ENCODE measurements at regions not wholly inside any gene's neighbourhood (a gene's known extent, or its start where the extent isn't known, plus 50 kb on each side); places are given as distances from the start of the nearest gene placed in this dataset.

DNA sequence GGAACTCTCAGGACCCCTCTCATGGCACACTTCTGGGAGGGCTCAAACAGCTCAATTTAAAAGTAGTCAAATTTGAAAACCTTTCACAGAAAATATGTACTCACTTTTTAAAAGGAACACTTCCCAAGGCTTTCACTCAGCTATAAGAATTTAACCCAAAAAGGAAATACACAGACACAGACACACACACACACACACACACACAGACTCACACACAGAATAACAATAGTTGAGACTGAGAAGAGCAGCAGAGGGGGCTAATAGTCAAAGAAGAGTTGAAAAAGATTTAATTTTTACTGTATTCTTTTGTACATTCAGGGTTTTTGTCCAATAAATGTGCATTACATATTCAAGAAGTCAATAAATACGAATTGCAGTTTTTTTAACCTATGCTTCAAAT lies 211.4 kb downstream of the HACE1 start:
- TF ChIP-seq EP300 (IDR thresholded peaks at IDR 0.05), result no peak
- TF ChIP-seq, protein P1, sequence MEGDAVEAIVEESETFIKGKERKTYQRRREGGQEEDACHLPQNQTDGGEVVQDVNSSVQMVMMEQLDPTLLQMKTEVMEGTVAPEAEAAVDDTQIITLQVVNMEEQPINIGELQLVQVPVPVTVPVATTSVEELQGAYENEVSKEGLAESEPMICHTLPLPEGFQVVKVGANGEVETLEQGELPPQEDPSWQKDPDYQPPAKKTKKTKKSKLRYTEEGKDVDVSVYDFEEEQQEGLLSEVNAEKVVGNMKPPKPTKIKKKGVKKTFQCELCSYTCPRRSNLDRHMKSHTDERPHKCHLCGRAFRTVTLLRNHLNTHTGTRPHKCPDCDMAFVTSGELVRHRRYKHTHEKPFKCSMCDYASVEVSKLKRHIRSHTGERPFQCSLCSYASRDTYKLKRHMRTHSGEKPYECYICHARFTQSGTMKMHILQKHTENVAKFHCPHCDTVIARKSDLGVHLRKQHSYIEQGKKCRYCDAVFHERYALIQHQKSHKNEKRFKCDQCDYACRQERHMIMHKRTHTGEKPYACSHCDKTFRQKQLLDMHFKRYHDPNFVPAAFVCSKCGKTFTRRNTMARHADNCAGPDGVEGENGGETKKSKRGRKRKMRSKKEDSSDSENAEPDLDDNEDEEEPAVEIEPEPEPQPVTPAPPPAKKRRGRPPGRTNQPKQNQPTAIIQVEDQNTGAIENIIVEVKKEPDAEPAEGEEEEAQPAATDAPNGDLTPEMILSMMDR (IDR thresholded peaks at IDR 0.05), result no peak
- no peak for TF ChIP-seq POLR2A (IDR thresholded peaks at IDR 0.05)
- no peak overlapping the region for H3K27ac ChIP-seq
- H3K27me3 ChIP-seq, result no peaks in the 10 kb centered on the region
- H3K36me3 ChIP-seq, result no peaks in the 10 kb centered on the region
- no peaks in the 10 kb centered on the region for H3K4me1 ChIP-seq
- no peak for DNase-seq (ENCODE audit: low spot score in 2 of 2)
- 86 to 87% methylated on average over 1 of the region's 1 CpG for WGBS, 2 donors
- no peaks in the 10 kb centered on the region for H3K9me3 ChIP-seq
- H3K4me3 ChIP-seq, result no peak overlapping the region

DNA sequence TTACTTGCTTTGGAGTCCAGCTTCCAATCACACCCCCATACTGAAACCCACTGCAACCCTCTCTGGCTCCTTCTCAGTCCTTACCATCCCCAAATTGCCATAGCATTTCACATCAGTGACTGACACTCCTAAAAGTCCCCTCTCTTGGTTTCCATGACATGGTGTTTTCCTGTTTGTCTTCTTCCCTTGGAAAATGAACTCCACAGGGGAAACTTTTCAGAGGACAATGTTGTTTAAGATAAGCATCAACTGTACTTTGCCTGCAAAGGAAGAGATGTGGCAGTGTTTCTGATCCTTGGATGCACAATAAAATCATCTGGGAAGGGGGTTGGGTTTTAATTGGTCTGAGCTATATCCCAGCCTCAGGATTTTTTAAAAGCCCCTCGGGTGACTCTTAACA lies 214.9 kb downstream of the HACE1 start:
- Histone ChIP-seq H3K4me3 (no peak overlapping the region), H3K36me3 (no peaks in the 10 kb centered on the region), H3K9me3 (no peaks in the 10 kb centered on the region), H3K27ac (no peak overlapping the region), H3K27me3 (no peaks in the 10 kb centered on the region), H3K4me1 (no peaks in the 10 kb centered on the region)
- 69 to 75% methylated on average over 1 of the region's 1 CpG for WGBS, 2 donors
- no peak for DNase-seq (ENCODE audit: low spot score in 2 of 2)
- TF ChIP-seq POLR2A (IDR thresholded peaks at IDR 0.05), result no peak

DNA sequence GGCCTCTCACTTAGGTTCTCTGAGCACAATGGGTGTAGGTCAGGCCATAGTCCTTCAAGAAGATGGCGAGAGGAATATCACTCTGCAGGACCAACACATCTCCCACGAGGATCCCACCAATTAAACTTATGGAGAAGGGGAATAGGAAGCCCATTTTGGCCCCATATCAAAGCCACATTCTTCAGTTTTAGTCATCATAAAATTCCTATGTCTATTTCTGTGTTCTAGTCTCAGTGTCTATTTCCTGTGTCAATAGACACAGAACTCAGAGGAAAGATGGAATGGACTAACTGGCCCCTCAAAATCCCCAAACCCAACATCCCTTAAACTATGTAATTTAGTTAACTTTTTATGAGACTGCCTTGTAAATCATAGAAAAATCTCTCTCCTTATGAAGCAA lies 216.8 kb downstream of the HACE1 start:
- TF ChIP-seq, protein P1 (IDR thresholded peaks at IDR 0.05), result no peak
- no peak for TF ChIP-seq EP300 (IDR thresholded peaks at IDR 0.05)
- TF ChIP-seq POLR2A (IDR thresholded peaks at IDR 0.05), result no peak
- H3K4me3 ChIP-seq, result no peak overlapping the region
- no peaks in the 10 kb centered on the region for H3K9me3 ChIP-seq
- WGBS, 2 donors, result 56 to 60% methylated on average over 2 of the region's 2 CpGs
- no peak overlapping the region for H3K27ac ChIP-seq
- DNase-seq (ENCODE audit: low spot score in 2 of 2), result no peak
- no peaks in the 10 kb centered on the region for H3K27me3 ChIP-seq
- no peaks in the 10 kb centered on the region for H3K36me3 ChIP-seq
- H3K4me1 ChIP-seq, result peaks cover 0 to 18% (median 3%) of the 10 kb centered on the region in 4 donors

DNA sequence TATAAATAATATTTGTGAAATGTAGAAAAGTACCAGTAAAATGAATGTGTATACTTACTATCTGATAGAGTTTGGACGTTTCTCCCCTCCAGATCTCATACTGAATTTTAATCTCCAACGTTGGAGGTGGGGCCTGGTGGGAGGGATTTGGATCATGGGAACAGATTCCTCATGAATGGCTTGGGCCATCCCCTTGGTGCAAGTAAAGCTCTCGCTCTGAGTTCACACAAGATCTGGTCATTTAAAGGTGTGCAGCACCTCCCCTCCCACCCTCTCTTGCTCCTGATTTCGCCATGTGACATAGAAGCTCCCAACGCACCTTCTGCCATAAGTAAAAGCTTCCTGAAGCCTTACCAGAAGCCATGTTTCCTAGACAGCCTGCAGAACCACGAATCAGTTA lies 219.0 kb downstream of the HACE1 start:
- Histone ChIP-seq H3K9me3 (no peaks in the 10 kb centered on the region), H3K4me3 (no peak overlapping the region), H3K27ac (peak overlapping the region in 2 of 4 donors; percentile 3 to 33), H3K4me1 (peaks cover 0 to 19% (median 3%) of the 10 kb centered on the region in 4 donors), H3K27me3 (no peaks in the 10 kb centered on the region), H3K36me3 (no peaks in the 10 kb centered on the region)
- WGBS, 2 donors, result 77 to 78% methylated on average over 6 of the region's 6 CpGs
- DNase-seq (ENCODE audit: low spot score in 2 of 2), result no peak
- no peak for TF ChIP-seq EP300 (IDR thresholded peaks at IDR 0.05)
- TF ChIP-seq, protein P1 (IDR thresholded peaks at IDR 0.05), result no peak
- no peak for TF ChIP-seq POLR2A (IDR thresholded peaks at IDR 0.05)

DNA sequence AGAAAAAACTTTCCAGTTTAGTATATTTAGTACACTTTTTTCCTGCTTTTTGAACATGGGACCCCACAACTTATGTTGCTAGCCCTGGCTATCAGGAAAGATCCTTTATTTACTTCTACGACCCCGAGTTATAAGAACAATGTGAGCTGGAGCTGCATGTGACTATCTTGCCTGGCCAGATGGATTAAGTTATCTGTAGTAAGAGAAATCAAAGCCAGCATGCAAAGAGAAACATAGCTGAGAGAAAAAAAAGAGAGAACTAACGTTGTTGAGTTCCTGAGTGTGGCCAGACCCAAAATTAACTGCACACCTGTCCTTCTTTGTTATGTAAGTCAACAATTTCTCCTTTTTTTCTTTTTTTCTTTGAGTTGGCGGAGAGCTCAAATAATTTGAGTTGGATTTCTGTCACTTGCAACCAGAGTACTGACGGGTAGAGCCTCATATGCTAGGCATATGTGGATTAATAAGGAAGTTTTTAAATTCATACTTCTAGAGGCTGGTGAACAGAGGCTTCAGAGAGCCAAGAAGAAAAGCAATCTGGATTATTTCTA lies 219.5 kb downstream of the HACE1 start:
- Histone ChIP-seq H3K36me3 (no peaks in the 10 kb centered on the region), H3K27ac (peak overlapping the region in 2 of 4 donors; percentile 49 to 80), H3K4me3 (no peak overlapping the region), H3K27me3 (no peaks in the 10 kb centered on the region), H3K9me3 (no peaks in the 10 kb centered on the region), H3K4me1 (peaks cover 0 to 19% (median 3%) of the 10 kb centered on the region in 4 donors)
- DNase-seq (ENCODE audit: low spot score in 2 of 2), result no peak
- TF ChIP-seq, protein P1 (IDR thresholded peaks at IDR 0.05), result no peak
- TF ChIP-seq POLR2A (IDR thresholded peaks at IDR 0.05), result no peak
- no peak for TF ChIP-seq EP300 (IDR thresholded peaks at IDR 0.05)
- 57 to 66% methylated on average over 5 of the region's 5 CpGs for WGBS, 2 donors

DNA sequence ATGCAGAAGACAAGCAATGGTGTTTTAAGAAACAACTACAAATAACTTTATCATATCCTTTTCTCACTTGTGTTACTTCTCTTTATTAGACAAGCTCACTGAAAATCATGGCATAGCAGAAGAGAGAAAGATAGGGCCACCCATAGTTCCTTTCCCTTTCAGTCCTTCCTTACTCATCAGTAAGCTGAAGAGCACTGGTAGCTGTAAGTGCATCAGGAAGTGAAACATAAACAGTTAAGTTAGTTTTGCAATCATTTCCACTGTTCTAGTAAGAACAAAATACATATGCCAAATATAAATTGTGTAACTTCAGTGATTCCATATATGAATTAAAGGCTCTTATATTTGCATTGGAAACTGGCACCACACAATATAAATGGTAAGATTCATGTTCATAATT lies 220.1 kb downstream of the HACE1 start:
- Histone ChIP-seq H3K4me3 (no peak overlapping the region), H3K27me3 (no peaks in the 10 kb centered on the region), H3K9me3 (no peaks in the 10 kb centered on the region), H3K4me1 (peaks cover 0 to 19% (median 3%) of the 10 kb centered on the region in 4 donors), H3K27ac (peak overlapping the region in 2 of 4 donors; percentile 49 to 80), H3K36me3 (no peaks in the 10 kb centered on the region)
- TF ChIP-seq EP300 (IDR thresholded peaks at IDR 0.05), result peak in 1 of 2 donors; percentile 48
- TF ChIP-seq, protein P1 (IDR thresholded peaks at IDR 0.05), result no peak
- DNase-seq (ENCODE audit: low spot score in 2 of 2), result no peak

All from tibial nerve (tissue), 4 donors.